ENCODE measurements at regions not wholly inside any gene's neighbourhood (a gene's known extent, or its start where the extent isn't known, plus 50 kb on each side); places are given as distances from the start of the nearest gene placed in this dataset.

GRCh38 chr2:118536306-118536705 is 311.1 kb downstream of the EN1 start:
- Histone ChIP-seq H3K9me2 (replicated peaks; ENCODE audit: control insufficient read depth, low read length) (no peaks in the 10 kb centered on the region), H3K36me3 (ENCODE audit: control insufficient read depth, low read length) (no peaks in the 10 kb centered on the region), H3K4me2 (ENCODE audit: low read length) (no peak overlapping the region), H3K9me3 (ENCODE audit: control insufficient read depth, insufficient read depth, low read length) (no peaks in the 10 kb centered on the region), H3K79me2 (ENCODE audit: control insufficient read depth, low read length) (no peaks in the 10 kb centered on the region), H4K20me1 (ENCODE audit: control insufficient read depth, insufficient read depth, low read depth, low read length) (no peaks in the 10 kb centered on the region), H3K27ac (ENCODE audit: low read depth, low read length) (no peak overlapping the region), H3K27me3 (ENCODE audit: control insufficient read depth, low read length) (no peaks in the 10 kb centered on the region), H3K4me1 (ENCODE audit: control insufficient read depth, low read length) (no peaks in the 10 kb centered on the region), H3F3A (ENCODE audit: control insufficient read depth, insufficient read depth) (no peaks in the 10 kb centered on the region), H3K4me3 (ENCODE audit: low read length) (no peak overlapping the region)
- TF ChIP-seq, protein P1, sequence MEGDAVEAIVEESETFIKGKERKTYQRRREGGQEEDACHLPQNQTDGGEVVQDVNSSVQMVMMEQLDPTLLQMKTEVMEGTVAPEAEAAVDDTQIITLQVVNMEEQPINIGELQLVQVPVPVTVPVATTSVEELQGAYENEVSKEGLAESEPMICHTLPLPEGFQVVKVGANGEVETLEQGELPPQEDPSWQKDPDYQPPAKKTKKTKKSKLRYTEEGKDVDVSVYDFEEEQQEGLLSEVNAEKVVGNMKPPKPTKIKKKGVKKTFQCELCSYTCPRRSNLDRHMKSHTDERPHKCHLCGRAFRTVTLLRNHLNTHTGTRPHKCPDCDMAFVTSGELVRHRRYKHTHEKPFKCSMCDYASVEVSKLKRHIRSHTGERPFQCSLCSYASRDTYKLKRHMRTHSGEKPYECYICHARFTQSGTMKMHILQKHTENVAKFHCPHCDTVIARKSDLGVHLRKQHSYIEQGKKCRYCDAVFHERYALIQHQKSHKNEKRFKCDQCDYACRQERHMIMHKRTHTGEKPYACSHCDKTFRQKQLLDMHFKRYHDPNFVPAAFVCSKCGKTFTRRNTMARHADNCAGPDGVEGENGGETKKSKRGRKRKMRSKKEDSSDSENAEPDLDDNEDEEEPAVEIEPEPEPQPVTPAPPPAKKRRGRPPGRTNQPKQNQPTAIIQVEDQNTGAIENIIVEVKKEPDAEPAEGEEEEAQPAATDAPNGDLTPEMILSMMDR (IDR thresholded peaks at IDR 0.05; ENCODE audit: low read depth, low read length, poor library complexity, severe bottlenecking) = no peak
- TF ChIP-seq EZH2phosphoT487 (IDR thresholded peaks at IDR 0.05; ENCODE audit: borderline replicate concordance, low read length) = no peak

- Histone ChIP-seq H3K9me3 (ENCODE audit: control insufficient read depth, insufficient read depth, low read length) (no peaks in the 10 kb centered on the region), H3K9me2 (replicated peaks; ENCODE audit: control insufficient read depth, low read length) (no peaks in the 10 kb centered on the region), H3K79me2 (ENCODE audit: control insufficient read depth, low read length) (no peaks in the 10 kb centered on the region), H3K4me2 (ENCODE audit: low read length) (no peak overlapping the region), H3K27me3 (ENCODE audit: control insufficient read depth, low read length) (no peaks in the 10 kb centered on the region), H3K4me3 (ENCODE audit: low read length) (no peak overlapping the region), H3F3A (ENCODE audit: control insufficient read depth, insufficient read depth) (no peaks in the 10 kb centered on the region), H3K4me1 (ENCODE audit: control insufficient read depth, low read length) (no peaks in the 10 kb centered on the region), H4K20me1 (ENCODE audit: control insufficient read depth, insufficient read depth, low read depth, low read length) (no peaks in the 10 kb centered on the region), H3K36me3 (ENCODE audit: control insufficient read depth, low read length) (no peaks in the 10 kb centered on the region), H3K27ac (ENCODE audit: low read depth, low read length) (no peak overlapping the region)
- TF ChIP-seq, protein P1 (IDR thresholded peaks at IDR 0.05; ENCODE audit: low read depth, low read length, poor library complexity, severe bottlenecking) = no peak
- TF ChIP-seq EZH2phosphoT487 (IDR thresholded peaks at IDR 0.05; ENCODE audit: borderline replicate concordance, low read length) = no peak
Observed at GRCh38 chr2:118535818-118536212, 311.6 kb downstream of the EN1 start.

GRCh38 chr2:118535171-118535817 is 312.2 kb downstream of the EN1 start:
- H3K79me2 ChIP-seq (ENCODE audit: control insufficient read depth, low read length) = no peaks in the 10 kb centered on the region
- H4K20me1 ChIP-seq (ENCODE audit: control insufficient read depth, insufficient read depth, low read depth, low read length) = no peaks in the 10 kb centered on the region
- H3K4me3 ChIP-seq (ENCODE audit: low read length) = no peak overlapping the region
- H3K9me2 ChIP-seq (replicated peaks; ENCODE audit: control insufficient read depth, low read length) = no peaks in the 10 kb centered on the region
- no peaks in the 10 kb centered on the region for H3K27me3 ChIP-seq (ENCODE audit: control insufficient read depth, low read length)
- no peak overlapping the region for H3K4me2 ChIP-seq (ENCODE audit: low read length)
- TF ChIP-seq EZH2phosphoT487 (IDR thresholded peaks at IDR 0.05; ENCODE audit: borderline replicate concordance, low read length) = no peak
- TF ChIP-seq, protein P1 (IDR thresholded peaks at IDR 0.05; ENCODE audit: low read depth, low read length, poor library complexity, severe bottlenecking) = no peak
- H3F3A ChIP-seq (ENCODE audit: control insufficient read depth, insufficient read depth) = no peaks in the 10 kb centered on the region
- no peaks in the 10 kb centered on the region for H3K36me3 ChIP-seq (ENCODE audit: control insufficient read depth, low read length)
- H3K9me3 ChIP-seq (ENCODE audit: control insufficient read depth, insufficient read depth, low read length) = no peaks in the 10 kb centered on the region
- H3K4me1 ChIP-seq (ENCODE audit: control insufficient read depth, low read length) = no peaks in the 10 kb centered on the region
- no peak overlapping the region for H3K27ac ChIP-seq (ENCODE audit: low read depth, low read length)

All from DOHH2 (cell line).